GM10248 (cell line): ENCODE measurements at regions not wholly inside any gene's neighbourhood (a gene's known extent, or its start where the extent isn't known, plus 50 kb on each side); places are given as distances from the start of the nearest gene placed in this dataset.

ENCODE experiments used
- CTCF ChIA-PET: fragments of 300-600 bp; sonication (Branson Sonifier 250); formaldehyde crosslinking; extraction: SDS; loops from one replicate; lab custom pipeline; 2021; ENCODE audit warnings: antibody characterized with exemption; lab: Yijun Ruan, JAX
- POLR2A ChIA-PET: fragments of 350-650 bp; sonication (Branson Sonifier 250); formaldehyde crosslinking; extraction: SDS; loops from one replicate; lab custom pipeline; 2020; ENCODE audit warnings: antibody characterized with exemption; lab: Yijun Ruan, JAX
- DNase-seq: peaks from one replicate; pipeline ENCODE4 v3.0.0; 2012; ENCODE audit errors: extremely low spot score
- CTCF ChIP-seq: IDR thresholded peaks from 2 replicates; pipeline ENCODE4 v1.5.1; 2012; ENCODE audit warnings: mild to moderate bottlenecking, low read depth; ENCODE audit errors: extremely low read depth, missing control alignments, control extremely low read depth

DNA sequence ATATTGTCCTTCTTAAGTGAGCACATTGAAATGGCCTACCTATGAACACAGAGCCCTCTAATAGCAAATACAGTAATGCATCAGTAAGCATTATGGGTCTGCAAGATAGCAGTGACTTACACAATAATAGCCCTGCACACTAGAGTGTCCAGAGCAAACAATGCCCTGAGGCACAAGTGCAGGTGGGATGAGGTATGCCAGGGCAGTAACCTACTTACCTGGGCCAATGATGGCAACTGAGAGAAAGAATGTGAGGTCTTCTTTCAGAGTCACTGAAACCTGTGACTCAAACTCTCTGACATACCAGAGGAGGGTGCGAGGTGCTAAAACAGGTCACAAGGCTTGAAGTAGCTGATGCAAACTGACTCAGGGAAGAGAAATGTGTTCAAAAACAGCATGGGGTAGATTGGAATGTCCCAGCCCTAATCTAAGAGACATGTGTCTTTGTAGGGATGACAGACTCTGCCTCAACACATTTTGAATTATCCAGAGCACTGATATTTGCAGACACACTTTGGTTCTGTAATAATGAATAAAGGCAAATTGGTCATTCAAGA lies 168.5 kb upstream of the RUNX1 start:
- POLR2A ChIA-PET, result no interaction called here
- CTCF ChIA-PET, result no interaction called here
- no peak for TF ChIP-seq CTCF
- no peak for DNase-seq

GRCh38 chr21:35216996-35217395 lies 167.9 kb upstream of the RUNX1 start:
- ChIA-PET CTCF (interaction anchor here (2.1 kb wide), 1 partner anchor 8 kb away, joined by 5 read pairs; no protein-coding TSS in a partner anchor), POLR2A (no interaction called here)
- no peak for DNase-seq
- TF ChIP-seq CTCF, result no peak

DNA sequence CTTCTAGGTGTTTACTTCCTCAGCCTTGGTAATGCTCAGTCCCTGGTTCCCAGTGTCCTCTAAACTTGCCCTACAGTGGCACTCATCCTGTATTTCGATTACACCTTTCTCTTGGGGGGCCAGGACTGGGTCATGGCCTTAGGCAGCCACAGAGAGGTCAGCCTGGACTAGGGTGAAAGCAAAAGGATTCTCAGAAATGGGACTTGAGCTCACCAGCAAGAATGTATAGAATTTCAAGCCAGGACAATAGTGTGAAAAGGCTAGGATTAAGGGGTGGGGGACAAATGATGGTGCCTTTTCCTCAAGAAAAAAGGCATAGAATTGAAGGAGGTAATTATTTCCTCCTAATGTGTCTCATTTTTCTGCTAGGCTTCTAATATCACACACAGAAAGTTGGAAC lies 166.8 kb upstream of the RUNX1 start:
- no peak for DNase-seq
- no peak for TF ChIP-seq CTCF
- ChIA-PET CTCF (interaction anchor here (1.4 to 2.1 kb wide), 3 partner anchors 9 to 14 kb away, joined by 4 to 5 read pairs (median 4); no protein-coding TSS in a partner anchor), POLR2A (no interaction called here)

DNA sequence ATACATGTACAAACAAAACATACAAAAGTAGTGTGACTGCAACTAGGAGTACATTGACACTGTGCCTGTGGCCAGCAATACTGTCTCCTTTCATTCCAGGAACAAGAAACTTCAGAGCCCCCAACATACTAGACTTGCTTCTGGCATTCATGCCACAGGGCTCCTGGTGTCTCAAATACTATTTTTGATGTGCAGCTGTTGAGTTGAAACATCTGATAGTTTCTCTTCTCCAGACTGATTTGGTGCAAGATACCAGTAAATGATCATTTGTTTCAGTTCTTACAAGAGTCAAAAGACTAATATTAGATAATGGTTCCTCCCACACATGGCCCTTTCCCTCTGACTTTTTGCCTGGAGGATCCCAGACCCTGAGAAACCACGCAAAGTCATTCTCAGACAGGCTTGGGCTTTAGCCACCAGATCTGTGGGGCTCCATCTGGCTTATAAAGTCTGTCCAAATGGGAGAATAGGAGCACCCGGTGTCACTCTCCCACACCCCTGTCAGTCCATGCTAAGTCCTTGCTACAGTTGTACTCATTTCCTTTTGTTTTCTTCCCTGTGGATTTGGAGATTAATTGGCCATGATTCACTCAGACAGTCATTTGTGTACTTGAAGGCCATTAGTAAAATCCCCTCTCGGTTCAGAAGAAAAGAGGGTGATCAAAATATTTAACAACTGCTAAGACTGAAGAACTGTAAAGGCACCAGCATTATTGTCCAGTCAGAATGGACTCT lies 163.5 kb upstream of the RUNX1 start:
- TF ChIP-seq CTCF, result no peak
- POLR2A ChIA-PET, result no interaction called here
- CTCF ChIA-PET, result no interaction called here
- DNase-seq, result no peak

GRCh38 chr21:35211782-35212181 lies 162.7 kb upstream of the RUNX1 start:
- DNase-seq, result no peak
- no peak for TF ChIP-seq CTCF
- CTCF ChIA-PET, result interaction anchor here (1.9 kb wide), 1 partner anchor 10 kb away, joined by 5 read pairs; no protein-coding TSS in a partner anchor
- POLR2A ChIA-PET, result no interaction called here

DNA sequence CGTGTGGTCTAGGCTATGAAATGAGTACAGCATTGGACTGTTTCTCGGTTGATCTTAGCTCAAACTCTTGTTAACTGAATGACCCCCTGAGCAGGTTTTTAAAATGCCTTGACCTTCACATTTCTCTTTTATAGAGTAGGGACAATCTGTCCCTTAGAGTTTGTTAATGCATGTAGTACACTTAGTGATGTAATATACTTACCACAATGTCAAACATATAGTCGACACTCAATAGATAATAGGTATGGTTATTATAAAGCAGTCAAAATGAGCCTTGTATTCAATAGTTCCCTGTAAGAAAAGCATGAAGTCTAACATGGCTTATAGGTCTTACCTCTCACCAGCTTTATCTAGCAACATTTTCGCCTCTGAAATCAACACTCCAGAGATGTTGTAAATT lies 161.0 kb upstream of the RUNX1 start:
- no peak for DNase-seq
- CTCF ChIA-PET, result interaction anchor here (1.6 to 1.9 kb wide), 2 partner anchors 8 to 10 kb away, joined by 3 to 5 read pairs; no protein-coding TSS in a partner anchor
- POLR2A ChIA-PET, result no interaction called here
- no peak for TF ChIP-seq CTCF
